NCI-H2196 (cell line): ENCODE measurements at regions not wholly inside any gene's neighbourhood (a gene's known extent, or its start where the extent isn't known, plus 50 kb on each side); places are given as distances from the start of the nearest gene placed in this dataset.

Experiments
- DNase-seq: peaks from one replicate; lab custom pipeline; 2025; ENCODE audit not compliant: unreplicated experiment; lab: John Stamatoyannopoulos, UW

GRCh38 chr2:151037434-151037833 lies 224.2 kb downstream of the RBM43 start:
- no peak for DNase-seq

DNA sequence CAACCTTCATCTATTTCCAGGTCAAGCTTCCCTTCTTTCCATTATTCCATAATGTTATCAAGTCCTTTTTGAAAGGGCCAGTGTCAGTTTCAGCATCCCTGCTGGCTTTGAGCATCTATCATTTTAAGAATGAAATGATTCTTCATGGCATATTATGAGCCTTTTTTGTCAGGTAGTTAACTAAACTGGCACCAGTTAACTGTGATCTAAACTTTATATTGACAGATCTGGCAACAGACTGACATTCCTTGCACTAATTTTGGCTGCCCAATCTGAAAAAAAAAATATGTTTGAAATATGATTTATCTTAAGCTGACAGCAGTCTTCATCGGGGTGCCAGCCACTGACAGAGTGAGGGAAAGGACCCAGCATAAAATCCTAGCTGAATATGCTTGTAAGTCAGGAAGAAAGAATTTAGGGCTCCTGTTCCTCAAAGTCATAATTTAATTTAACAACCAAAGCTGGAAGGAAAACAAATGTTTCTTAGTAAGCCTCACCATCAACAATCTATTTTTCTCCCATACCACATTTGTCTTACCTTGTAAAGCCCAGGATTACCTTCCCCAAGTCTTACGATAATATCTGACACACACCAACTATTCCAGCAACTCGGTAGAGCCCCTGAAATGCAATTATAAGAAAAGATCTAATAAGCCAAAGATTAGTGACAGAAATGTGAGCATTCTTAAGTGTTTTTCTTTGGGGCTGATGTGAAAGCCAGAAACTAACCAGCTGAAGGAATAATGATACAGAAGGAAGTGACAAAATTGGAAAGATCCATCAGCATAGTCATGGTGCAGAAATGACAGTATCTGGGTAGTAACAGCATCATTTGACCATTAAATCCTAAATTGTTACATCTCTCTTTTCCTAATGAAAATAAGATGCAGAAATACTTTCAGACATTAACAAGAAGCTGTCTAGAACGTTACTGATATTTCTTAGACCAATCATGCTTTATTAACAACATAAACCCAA lies 228.1 kb downstream of the RBM43 start:
- no peak for DNase-seq

DNA sequence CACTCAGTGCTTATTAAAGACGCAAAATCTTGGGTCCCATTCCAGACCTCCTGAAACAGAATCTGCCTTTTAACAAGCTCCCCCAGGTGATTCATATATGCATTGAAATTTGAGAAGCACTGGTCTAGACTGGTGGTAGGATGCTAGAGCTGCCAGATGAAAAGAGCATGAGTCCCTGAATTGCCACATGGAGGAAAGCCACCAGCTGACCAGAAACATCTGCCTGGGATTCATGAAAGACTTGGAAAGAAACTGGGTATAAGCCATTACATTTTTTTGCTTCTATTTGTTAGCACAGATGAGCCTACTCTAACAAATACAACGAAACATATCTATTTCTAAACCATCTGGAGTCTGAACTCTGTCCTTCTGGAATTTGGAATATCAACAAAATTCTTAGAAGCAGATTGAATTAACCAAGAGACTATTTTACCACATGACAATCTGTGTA lies 228.9 kb downstream of the RBM43 start:
- DNase-seq, result no peak

GRCh38 chr2:151030663-151031230 lies 230.9 kb downstream of the RBM43 start:
- DNase-seq, result no peak

GRCh38 chr2:151029406-151030157 lies 232.1 kb downstream of the RBM43 start:
- no peak for DNase-seq

DNA sequence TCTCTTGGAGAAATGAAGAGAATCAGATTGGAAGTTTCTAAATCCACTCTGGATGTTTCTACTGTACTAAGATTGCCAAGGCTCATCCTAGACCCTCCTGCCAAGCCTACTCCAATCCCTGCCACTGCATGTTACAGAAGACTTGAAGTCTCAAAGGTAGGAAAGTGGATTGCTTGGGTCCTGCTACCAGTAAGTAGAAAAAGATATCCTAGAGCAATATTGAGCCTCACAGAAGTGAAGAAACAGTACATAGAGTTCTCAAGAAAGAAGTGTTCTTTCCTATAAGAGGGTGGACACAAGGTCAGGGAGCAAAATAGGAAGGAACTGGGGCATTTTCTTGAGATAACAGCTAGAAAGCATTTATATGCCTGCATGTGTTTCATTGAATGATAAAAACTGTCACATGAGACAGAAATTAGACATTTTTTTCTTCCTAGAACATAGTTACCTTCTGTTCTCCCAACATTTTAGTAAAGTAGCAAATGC lies 232.9 kb downstream of the RBM43 start:
- DNase-seq, result no peak

GRCh38 chr2:151027151-151027550 lies 234.5 kb downstream of the RBM43 start:
- DNase-seq, result no peak

DNA sequence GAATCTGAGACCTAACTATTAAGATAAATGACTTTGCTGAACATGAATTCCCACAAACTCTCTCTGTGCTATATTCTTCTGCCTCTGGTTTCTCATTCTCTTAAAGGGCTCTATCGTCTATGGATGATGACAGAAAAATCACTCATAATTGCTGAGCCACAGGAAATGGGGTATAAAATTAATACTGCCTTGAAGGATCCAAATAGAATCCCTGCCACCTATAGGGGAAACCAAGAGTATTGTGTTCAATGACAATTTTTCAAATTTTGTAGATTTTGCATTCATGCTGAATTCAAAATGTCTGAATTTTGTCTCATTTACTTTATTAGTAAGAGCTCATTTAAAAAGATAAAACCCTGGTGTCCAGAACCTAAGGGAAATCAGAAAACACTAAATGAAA lies 235.8 kb downstream of the RBM43 start:
- DNase-seq, result no peak

GRCh38 chr2:151024696-151025251 lies 236.9 kb downstream of the RBM43 start:
- DNase-seq, result no peak

DNA sequence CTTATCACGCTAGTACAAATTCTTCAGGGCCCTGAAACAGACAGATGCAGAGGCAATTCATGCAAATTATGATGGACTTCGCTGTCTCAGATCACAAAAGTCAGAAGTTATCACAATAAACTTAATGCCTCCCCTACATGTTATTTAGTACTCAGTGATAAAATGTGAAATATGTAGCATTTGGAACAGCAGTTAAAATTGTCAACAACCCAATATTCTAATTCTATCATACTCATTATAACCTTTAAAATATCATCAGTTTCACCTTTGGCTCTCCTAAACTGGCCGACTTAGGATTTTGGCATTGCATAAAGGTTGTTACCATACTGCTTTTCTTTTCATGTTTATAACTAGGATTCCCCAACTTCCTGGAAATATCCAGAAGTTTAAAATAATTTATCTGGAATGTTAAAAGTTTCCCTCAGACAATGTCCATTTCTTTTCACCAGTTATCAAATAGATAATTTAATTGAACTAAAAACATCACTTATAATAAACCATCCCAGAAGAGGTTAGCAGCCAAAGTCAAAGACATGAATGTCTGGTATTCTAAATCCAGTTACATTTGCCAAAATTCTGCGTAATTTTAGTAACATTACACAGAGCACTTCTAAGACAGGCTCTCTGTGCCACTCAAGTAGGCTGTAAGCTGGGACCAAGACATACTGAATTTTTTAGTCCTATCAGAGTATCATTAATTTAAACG lies 239.8 kb downstream of the RBM43 start:
- no peak for DNase-seq

DNA sequence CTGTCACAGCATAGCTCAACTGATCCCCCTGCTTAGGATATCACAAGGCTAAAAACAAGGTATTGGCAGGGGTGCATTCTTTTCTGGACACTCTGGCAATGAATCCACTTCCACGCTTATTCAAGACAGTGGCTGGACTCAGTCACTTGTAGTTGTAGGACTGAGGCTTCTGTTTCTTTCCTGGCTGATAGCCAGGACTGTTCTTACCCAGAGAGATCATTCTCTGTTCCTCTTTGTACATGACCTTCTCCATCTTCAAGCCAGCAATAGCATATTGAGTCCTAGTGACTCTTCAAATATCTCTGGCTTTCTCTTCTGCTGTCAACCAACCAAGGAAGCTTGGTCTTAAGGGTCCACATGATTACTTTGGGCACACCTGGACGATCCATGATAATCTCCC lies 241.3 kb downstream of the RBM43 start:
- no peak for DNase-seq

DNA sequence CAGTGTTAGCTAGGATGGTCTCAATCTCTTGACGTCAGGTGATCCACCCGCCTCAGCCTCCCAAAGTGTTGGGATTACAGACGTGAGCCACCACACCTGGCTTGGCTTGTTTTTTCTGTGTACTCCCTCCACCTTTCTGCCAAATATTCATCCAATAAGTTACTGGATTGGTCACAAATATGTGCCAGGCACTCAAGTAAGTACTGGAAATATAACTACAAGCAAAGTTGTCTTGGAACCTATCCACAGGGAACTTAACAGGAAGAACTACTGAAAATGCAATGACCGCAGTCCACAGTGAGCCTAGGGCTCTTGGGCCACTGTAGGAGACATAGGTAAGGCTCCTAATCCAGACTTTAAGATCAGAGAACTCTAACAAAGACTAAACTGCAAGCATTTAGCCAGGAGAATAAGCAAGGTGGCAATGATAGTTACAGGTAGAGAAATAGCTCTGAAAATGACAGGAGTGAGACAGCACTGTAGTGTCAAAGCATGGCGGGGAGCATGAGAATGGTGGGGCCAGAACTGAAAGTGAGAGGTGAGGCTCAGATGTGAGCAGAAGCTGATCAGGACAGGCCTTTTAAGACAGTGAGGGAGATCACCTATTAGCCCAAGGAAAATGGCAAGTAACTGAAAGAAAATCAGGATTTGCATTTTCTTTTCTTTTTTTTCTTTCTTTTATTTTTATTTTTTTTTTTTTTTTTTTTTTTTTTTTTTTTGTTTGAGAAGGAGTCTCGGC lies 252.1 kb downstream of the RBM43 start:
- no peak for DNase-seq

DNA sequence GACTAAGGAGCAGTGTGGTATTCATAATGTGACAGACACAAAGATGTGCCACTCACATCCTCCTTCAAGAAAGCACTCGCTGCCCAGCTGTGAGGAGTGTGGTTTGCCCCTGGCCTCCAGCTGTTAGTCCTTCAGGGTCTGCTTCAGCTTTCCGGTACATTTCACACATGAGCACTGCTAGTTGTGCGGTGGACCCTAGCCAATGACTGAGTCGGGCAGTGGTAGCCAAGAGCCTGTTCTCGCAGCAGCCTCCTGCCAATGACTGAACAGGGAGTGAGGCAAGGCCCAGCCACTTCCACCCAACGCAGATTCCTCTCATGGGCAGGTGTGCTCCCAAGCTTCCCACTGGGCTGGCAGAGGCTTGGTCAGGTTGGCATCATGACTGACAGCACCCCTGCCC lies 254.3 kb downstream of the RBM43 start:
- DNase-seq, result no peak

DNA sequence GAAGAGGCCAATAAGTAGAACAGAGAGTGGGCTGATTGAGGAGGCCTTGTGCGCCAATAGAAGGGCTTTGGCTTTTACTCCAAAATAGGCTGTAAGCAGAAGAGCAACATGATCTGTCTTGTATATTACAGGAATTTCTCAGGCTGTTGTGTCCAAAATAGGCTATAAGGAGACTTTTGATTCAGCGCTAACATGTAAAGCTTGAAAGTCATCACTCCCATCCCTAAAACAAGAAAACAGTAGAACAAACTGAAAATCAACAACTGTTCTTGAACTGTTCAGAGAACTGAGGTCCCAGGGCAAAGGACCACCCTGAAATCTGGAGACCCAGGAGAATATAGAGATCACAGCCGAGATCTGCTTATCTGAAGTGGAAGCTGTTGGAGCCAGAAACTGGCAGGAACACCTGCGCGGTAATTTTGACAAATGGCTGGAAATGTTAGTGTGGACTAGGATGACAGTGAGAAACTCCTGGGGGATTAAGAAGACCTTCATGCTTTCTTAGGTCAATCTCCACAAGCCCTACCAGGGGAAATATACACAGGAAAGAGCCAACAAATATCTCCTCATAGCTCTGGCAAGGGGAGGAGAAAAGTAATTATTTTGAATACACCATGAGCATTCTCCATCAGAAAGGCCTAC lies 258.6 kb downstream of the RBM43 start:
- DNase-seq, result no peak

- no peak for DNase-seq
Measured at GRCh38 chr2:150997702-150998440, 263.8 kb downstream of the RBM43 start.

DNA sequence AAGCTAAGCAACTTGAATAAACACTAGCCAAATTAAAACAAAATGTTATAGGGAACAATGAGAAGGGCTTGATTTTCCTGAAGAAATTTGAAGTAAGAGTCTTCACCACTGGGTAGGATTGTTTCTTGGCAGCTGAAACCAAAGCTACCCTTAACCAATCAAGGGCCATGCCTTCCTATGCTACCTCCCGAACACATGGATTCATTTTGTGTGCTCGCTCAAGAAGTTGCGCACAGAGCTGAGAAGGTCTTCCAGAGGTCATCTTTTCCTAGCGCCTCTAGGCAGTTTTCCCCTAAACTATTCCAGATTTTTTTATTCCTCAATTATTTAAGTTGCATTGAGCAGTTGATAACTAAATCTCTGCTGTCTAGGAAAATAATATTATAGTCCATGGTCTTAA lies 264.6 kb downstream of the RBM43 start:
- no peak for DNase-seq

GRCh38 chr2:150994076-150994475 lies 267.6 kb downstream of the RBM43 start:
- no peak for DNase-seq

GRCh38 chr2:150989969-150990368 lies 271.7 kb downstream of the RBM43 start:
- DNase-seq, result no peak

DNA sequence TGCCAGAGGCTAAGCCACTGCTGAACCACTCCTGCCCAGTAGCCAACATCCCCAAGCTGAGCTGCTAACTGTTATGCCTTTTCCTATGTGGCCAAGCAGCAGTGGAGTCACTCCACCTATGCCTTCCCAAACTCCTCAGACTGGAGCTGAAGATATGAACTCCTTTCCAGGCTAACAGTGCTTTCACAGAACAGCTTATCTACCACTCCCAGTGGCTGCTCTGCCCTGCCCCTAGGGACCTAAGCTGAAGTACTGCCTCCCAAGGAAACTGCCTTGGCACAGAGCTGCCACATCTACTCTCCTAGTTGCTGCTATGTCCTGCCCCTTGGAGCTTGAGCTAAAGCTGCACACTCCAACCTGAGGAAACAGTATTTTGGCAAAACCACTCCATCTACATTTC lies 275.9 kb downstream of the RBM43 start:
- DNase-seq, result no peak
